H1 (cell line): ENCODE measurements at regions not wholly inside any gene's neighbourhood (a gene's known extent, or its start where the extent isn't known, plus 50 kb on each side); places are given as distances from the start of the nearest gene placed in this dataset.

Experiments
- CTCF ChIA-PET: fragments of 300-600 bp; sonication (Branson Sonifier 250); formaldehyde crosslinking; loops from one replicate; lab custom pipeline; 2021; ENCODE audit not compliant: partially characterized antibody; lab: Charles Lee
- POLR2A ChIA-PET: fragments of 300-600 bp; sonication (Branson Sonifier 250); formaldehyde crosslinking; loops from one replicate; lab custom pipeline; 2021; ENCODE audit warnings: inconsistent platforms; ENCODE audit not compliant: partially characterized antibody; lab: Charles Lee
- DNase-seq, 2 experiments: peaks; one replicate each; pipeline versions ENCODE4 v3.0.0 to v3.0.0-alpha.2; 2010 to 2022; ENCODE audit warnings: low spot score in 2 of 2, low read depth in 1 of 2, mixed read lengths in 1 of 2
- FAIRE-seq: peaks from 2 replicates; lab custom pipeline; 2011; peaks lifted over from hg19 to GRCh38; lab: Jason Lieb, UNC
- H2AFZ ChIP-seq: 2 replicates; pipeline ENCODE4 v1.8.1; 2012; ENCODE audit warnings: low read length, inconsistent platforms
- H2AK5ac ChIP-seq: 2 replicates; pipeline ENCODE4 v1.6.1; 2013; ENCODE audit warnings: low read depth, low read length
- H2BK120ac ChIP-seq: replicated peaks from 2 replicates; pipeline ENCODE3; 2013; ENCODE audit warnings: low read depth, low read length, inconsistent platforms
- H2BK12ac ChIP-seq: 2 replicates; pipeline ENCODE4 v1.6.1; 2013; ENCODE audit warnings: low read depth, low read length
- H2BK15ac ChIP-seq: 2 replicates; pipeline ENCODE4 v1.6.1; 2013; ENCODE audit warnings: low read length
- H2BK20ac ChIP-seq: 2 replicates; pipeline ENCODE4 v1.6.1; 2013; ENCODE audit warnings: low read length
- H2BK5ac ChIP-seq: 2 replicates; pipeline ENCODE4 v1.6.1; 2013; ENCODE audit warnings: low read depth, low read length
- H3K14ac ChIP-seq: 2 replicates; pipeline ENCODE4 v1.6.1; 2013; ENCODE audit warnings: inconsistent platforms; ENCODE audit not compliant: insufficient read length
- H3K18ac ChIP-seq: 2 replicates; pipeline ENCODE4 v1.6.1; 2013; ENCODE audit warnings: low read length; ENCODE audit errors: extremely low read depth
- H3K23ac ChIP-seq: 2 replicates; pipeline ENCODE4 v1.6.1; 2013; ENCODE audit warnings: inconsistent platforms; ENCODE audit not compliant: insufficient read length
- H3K23me2 ChIP-seq: 2 replicates; pipeline ENCODE4 v1.6.1; 2013; ENCODE audit warnings: low read depth, low read length
- H3K27ac ChIP-seq: 2 replicates; pipeline ENCODE4 v1.6.1; 2011; ENCODE audit warnings: low read depth, low read length, inconsistent platforms
- H3K27me3 ChIP-seq, 4 experiments: replicated peaks in 1 of 4; 1 replicate in 1 of 4; 2 replicates in 3 of 4; pipeline versions ENCODE4 v1.6.1 to v1.8.1; 2011 to 2013; ENCODE audit warnings: low read length in 3 of 4, mild to moderate bottlenecking in 3 of 4, inconsistent platforms in 2 of 4, mixed read lengths in 2 of 4, moderate library complexity in 1 of 4; ENCODE audit not compliant: control insufficient read depth in 3 of 4, insufficient read depth in 3 of 4; ENCODE audit errors: extremely low read depth in 1 of 4
- H3K36me3 ChIP-seq, 4 experiments: 2 replicates each; pipeline versions ENCODE4 v1.6.1 to v1.8.1; 2011 to 2013; ENCODE audit warnings: mild to moderate bottlenecking in 4 of 4, low read length in 3 of 4, moderate library complexity in 2 of 4, control low read depth in 1 of 4, inconsistent platforms in 1 of 4; ENCODE audit not compliant: insufficient read depth in 4 of 4, control insufficient read depth in 2 of 4
- H3K4ac ChIP-seq: replicated peaks from 2 replicates; pipeline ENCODE3; 2013; ENCODE audit warnings: low read length, low read depth, mixed read lengths, inconsistent platforms; ENCODE audit not compliant: insufficient read length
- H3K4me1 ChIP-seq, 4 experiments: replicated peaks in 1 of 4; 1 replicate in 1 of 4; 2 replicates in 3 of 4; pipeline versions ENCODE4 v1.6.1 to v1.8.1; 2011 to 2013; ENCODE audit warnings: low read length in 3 of 4, inconsistent platforms in 2 of 4, mixed read lengths in 1 of 4; ENCODE audit not compliant: insufficient read depth in 4 of 4, control insufficient read depth in 3 of 4
- H3K4me2 ChIP-seq, 2 experiments: 2 replicates each; pipeline versions ENCODE4 v1.6.1 to v1.8.1; 2011 to 2013; ENCODE audit warnings: low read depth in 2 of 2, low read length in 2 of 2, control low read depth in 1 of 2, inconsistent platforms in 1 of 2, mild to moderate bottlenecking in 1 of 2; ENCODE audit not compliant: insufficient read depth in 1 of 2
- H3K4me3 ChIP-seq, 4 experiments: fragments of 200-600, 300-600 bp in 1 of 4; sonication (generic), shearing (Covaris generic), sonication (Bioruptor Twin) in 1 of 4; 2 replicates each; pipeline versions ENCODE4 v1.5.1 to v1.8.1; 2011 to 2016; ENCODE audit warnings: low read length in 4 of 4, low read depth in 3 of 4, control low read depth in 2 of 4, inconsistent platforms in 2 of 4, mild to moderate bottlenecking in 2 of 4, mixed read lengths in 1 of 4, moderate library complexity in 1 of 4; ENCODE audit not compliant: insufficient read depth in 2 of 4; ENCODE audit errors: extremely low read depth in 1 of 4
- H3K56ac ChIP-seq: replicated peaks from 2 replicates; pipeline ENCODE3; 2013; ENCODE audit warnings: low read depth, mild to moderate bottlenecking, mixed read lengths, low read length, inconsistent platforms; ENCODE audit not compliant: insufficient read length
- H3K79me1 ChIP-seq: 2 replicates; pipeline ENCODE4 v1.6.1; 2013; ENCODE audit warnings: low read depth, low read length, control low read depth
- H3K79me2 ChIP-seq, 2 experiments: 2 replicates each; pipeline versions ENCODE4 v1.6.1 to v1.8.1; 2012 to 2013; ENCODE audit warnings: low read length in 2 of 2, mild to moderate bottlenecking in 2 of 2, inconsistent platforms in 1 of 2; ENCODE audit not compliant: insufficient read depth in 2 of 2, control insufficient read depth in 1 of 2
- H3K9ac ChIP-seq, 4 experiments: replicated peaks in 1 of 4; 1 replicate in 1 of 4; 2 replicates in 3 of 4; pipeline versions ENCODE4 v1.6.1 to v1.8.1; 2011 to 2013; ENCODE audit warnings: low read depth in 3 of 4, low read length in 3 of 4, control low read depth in 2 of 4, mild to moderate bottlenecking in 2 of 4, moderate library complexity in 2 of 4, inconsistent platforms in 1 of 4; ENCODE audit errors: extremely low read depth in 1 of 4
- H3K9me3 ChIP-seq, 2 experiments: 2 replicates each; pipeline versions ENCODE4 v1.6.1 to v1.8.1; 2012 to 2013; ENCODE audit warnings: mild to moderate bottlenecking in 2 of 2, moderate library complexity in 2 of 2, control low read depth in 1 of 2, inconsistent platforms in 1 of 2, low read depth in 1 of 2, low read length in 1 of 2, mixed read lengths in 1 of 2; ENCODE audit not compliant: insufficient read depth in 2 of 2
- H4K20me1 ChIP-seq, 2 experiments: replicated peaks in 1 of 2; 2 replicates each; pipeline versions ENCODE3 to v1.8.1; 2011 to 2013; ENCODE audit warnings: inconsistent platforms in 2 of 2, low read length in 2 of 2, mild to moderate bottlenecking in 1 of 2; ENCODE audit not compliant: insufficient read depth in 2 of 2, control insufficient read depth in 1 of 2
- H4K5ac ChIP-seq: 2 replicates; pipeline ENCODE4 v1.6.1; 2013; ENCODE audit warnings: low read length, low read depth, mixed read lengths, inconsistent platforms; ENCODE audit not compliant: insufficient read length
- H4K8ac ChIP-seq: 2 replicates; pipeline ENCODE4 v1.8.0; 2013; ENCODE audit warnings: mild to moderate bottlenecking, moderate library complexity, low read length, inconsistent platforms; ENCODE audit not compliant: insufficient read depth; ENCODE audit errors: extremely low read depth
- H4K91ac ChIP-seq: replicated peaks from 2 replicates; pipeline ENCODE3; 2013; ENCODE audit warnings: low read length, mixed read lengths, inconsistent platforms; ENCODE audit not compliant: insufficient read length
- CTCF ChIP-seq, 3 experiments: IDR thresholded peaks; 1 replicate in 2 of 3; 2 replicates in 1 of 3; pipeline versions ENCODE4 v1.5.1 to v1.6.1; 2011; ENCODE audit warnings: low read length in 3 of 3, mild to moderate bottlenecking in 3 of 3, inconsistent platforms in 2 of 3, low read depth in 1 of 3, moderate library complexity in 1 of 3; ENCODE audit not compliant: insufficient read depth in 1 of 3; ENCODE audit errors: control extremely low read depth in 1 of 3
- RAD21 ChIP-seq, 2 experiments: IDR thresholded peaks in 1 of 2; conservative IDR thresholded peaks in 1 of 2; 2 replicates each; pipeline ENCODE4 v1.6.1; 2011; ENCODE audit warnings: low read depth in 2 of 2, low read length in 2 of 2, improper control_type of control experiment in 1 of 2, inconsistent platforms in 1 of 2, mild to moderate bottlenecking in 1 of 2, moderate library complexity in 1 of 2
- SAP30 ChIP-seq: fragments of 300-600 bp; sonication (generic); IDR thresholded peaks from 2 replicates; pipeline ENCODE4 v1.7.1; 2012; ENCODE audit warnings: low read length, moderate library complexity, mild to moderate bottlenecking, inconsistent platforms; ENCODE audit not compliant: insufficient read depth, insufficient replicate concordance
- WGBS, 2 experiments: shearing (Covaris generic) in 1 of 2; methylation state at CpG; one replicate each; pipeline versions ENCODE4 v1.1.6 to v1.1.7; 2013 to 2015; ENCODE audit warnings: low lambda C conversion rate in 2 of 2, mixed read lengths in 2 of 2, inconsistent platforms in 1 of 2, low coverage in 1 of 2, missing lambda C conversion rate in 1 of 2; ENCODE audit not compliant: insufficient replicate concordance in 2 of 2, insufficient coverage in 1 of 2, insufficient read length in 1 of 2; ENCODE audit errors: extremely low coverage in 1 of 2, missing lambda C conversion rate in 1 of 2; 5-methylcytosine and 5-hydroxymethylcytosine counted together
- TF ChIP-seq, protein P1 (sequence below): IDR thresholded peaks from 2 replicates; pipeline ENCODE4 v1.6.1; 2012; ENCODE audit warnings: low read length, inconsistent platforms

- H3K79me1 ChIP-seq, result no peaks in the 10 kb centered on the region
- no peak overlapping the region for H3K18ac ChIP-seq
- no peak overlapping the region for H3K4me2 ChIP-seq
- H2AK5ac ChIP-seq, result no peak overlapping the region
- ChIA-PET POLR2A (no interaction called here), CTCF (interaction anchor here (0.9 to 2.0 kb wide), 2 partner anchors 10 to 21 kb away, joined by 3 to 6 read pairs; no protein-coding TSS in a partner anchor)
- no peak overlapping the region for H2BK5ac ChIP-seq
- no peak overlapping the region for H3K14ac ChIP-seq
- no peak overlapping the region for H4K91ac ChIP-seq
- no peak overlapping the region for H2BK120ac ChIP-seq
- H3K9me3 ChIP-seq, result no peaks in the 10 kb centered on the region
- TF ChIP-seq SAP30, result no peak
- TF ChIP-seq, protein P1, sequence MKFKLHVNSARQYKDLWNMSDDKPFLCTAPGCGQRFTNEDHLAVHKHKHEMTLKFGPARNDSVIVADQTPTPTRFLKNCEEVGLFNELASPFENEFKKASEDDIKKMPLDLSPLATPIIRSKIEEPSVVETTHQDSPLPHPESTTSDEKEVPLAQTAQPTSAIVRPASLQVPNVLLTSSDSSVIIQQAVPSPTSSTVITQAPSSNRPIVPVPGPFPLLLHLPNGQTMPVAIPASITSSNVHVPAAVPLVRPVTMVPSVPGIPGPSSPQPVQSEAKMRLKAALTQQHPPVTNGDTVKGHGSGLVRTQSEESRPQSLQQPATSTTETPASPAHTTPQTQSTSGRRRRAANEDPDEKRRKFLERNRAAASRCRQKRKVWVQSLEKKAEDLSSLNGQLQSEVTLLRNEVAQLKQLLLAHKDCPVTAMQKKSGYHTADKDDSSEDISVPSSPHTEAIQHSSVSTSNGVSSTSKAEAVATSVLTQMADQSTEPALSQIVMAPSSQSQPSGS, result no peak
- TF ChIP-seq CTCF (IDR thresholded peaks at IDR 0.05; ENCODE audit: control extremely low read depth in 1 of 3, insufficient read depth in 1 of 3, low read depth in 1 of 3, low read length in 3 of 3), result peak in 2 of 3 experiments; percentile 2 to 11; a peak in 3 of 4 replicates
- TF ChIP-seq RAD21 (IDR thresholded peaks at IDR 0.05 in 1 of 2, conservative IDR thresholded peaks at IDR 0.05 in 1 of 2; ENCODE audit: low read depth in 2 of 2, low read length in 2 of 2), result peak; percentile 43 to 60
- no peak overlapping the region for H3K56ac ChIP-seq
- H3K36me3 ChIP-seq, result no peaks in the 10 kb centered on the region
- H2BK20ac ChIP-seq, result no peak overlapping the region
- WGBS, 2 experiments, result 93% methylated on average over 3 of the region's 3 CpGs; no CpG with 5 or more reads in 1 of the 2 experiments
- no peaks in the 10 kb centered on the region for H3K79me2 ChIP-seq
- DNase-seq (no peak), FAIRE-seq (no peak)
- H2BK12ac ChIP-seq, result no peak overlapping the region
- H3K4me1 ChIP-seq, result no peaks in the 10 kb centered on the region
- H3K4ac ChIP-seq, result no peak overlapping the region
- H3K27me3 ChIP-seq, result no peaks in the 10 kb centered on the region
- H3K4me3 ChIP-seq, result no peak overlapping the region
- no peak overlapping the region for H2AFZ ChIP-seq
- no peak overlapping the region for H3K23ac ChIP-seq
- H3K27ac ChIP-seq, result no peak overlapping the region
- no peak overlapping the region for H4K5ac ChIP-seq
- H4K8ac ChIP-seq, result no peak overlapping the region
- no peaks in the 10 kb centered on the region for H3K23me2 ChIP-seq
- H4K20me1 ChIP-seq, result no peaks in the 10 kb centered on the region
- H2BK15ac ChIP-seq, result no peak overlapping the region
- H3K9ac ChIP-seq, result no peak overlapping the region
Measured at GRCh38 chr7:21293771-21294170, 134.1 kb upstream of the SP4 start.
